CD4-positive, CD25-positive, alpha-beta regulatory T cell (primary cell): ENCODE measurements at regions not wholly inside any gene's neighbourhood (a gene's known extent, or its start where the extent isn't known, plus 50 kb on each side); places are given as distances from the start of the nearest gene placed in this dataset.
A peak's percentile ranks its signal among the peaks of the same experiment; 100 is the strongest.

ENCODE experiments used
- ATAC-seq, 2 donors: fragments of 150-1000 bp; cut with Tn5 transposase; one replicate each; pipeline ENCODE4 v1.10.0; 2021; ENCODE audit warnings: low read depth in 2 of 2, moderate number of reproducible peaks in 2 of 2, moderate library complexity in 1 of 2
- DNase-seq, 3 donors: peaks; one replicate each; pipeline versions ENCODE4 v3.0.0 to v3.0.0-alpha.2; 2012 to 2022; ENCODE audit warnings: mixed read lengths in 1 of 3
- H3K27ac ChIP-seq: one replicate; pipeline ENCODE4 v1.7.0; 2013; ENCODE audit warnings: mild to moderate bottlenecking, low read length; ENCODE audit not compliant: insufficient read depth, poor library complexity, severe bottlenecking
- H3K27me3 ChIP-seq: one replicate; pipeline ENCODE4 v1.7.0; 2013; ENCODE audit warnings: low read length; ENCODE audit not compliant: control insufficient read depth, insufficient read depth
- H3K36me3 ChIP-seq: one replicate; pipeline ENCODE4 v1.7.0; 2013; ENCODE audit warnings: mild to moderate bottlenecking, low read length, moderate library complexity; ENCODE audit not compliant: control insufficient read depth, insufficient read depth
- H3K4me1 ChIP-seq: 2 replicates; pipeline ENCODE4 v1.7.0; 2013; ENCODE audit warnings: mild to moderate bottlenecking, low read length; ENCODE audit not compliant: insufficient read depth, control insufficient read depth, poor library complexity, severe bottlenecking
- H3K4me3 ChIP-seq: one replicate; pipeline ENCODE4 v1.7.0; 2013; ENCODE audit warnings: low read depth, mild to moderate bottlenecking, low read length, moderate library complexity
- H3K9me3 ChIP-seq, 2 experiments: 1 replicate in 1 of 2; 2 replicates in 1 of 2; pipeline ENCODE4 v1.7.0; 2013; ENCODE audit warnings: low read length in 2 of 2, mild to moderate bottlenecking in 1 of 2, moderate library complexity in 1 of 2; ENCODE audit not compliant: control insufficient read depth in 2 of 2
- H3K27ac Mint-ChIP-seq, 3 donors: one replicate each; pipeline ENCODE4 v1.8.0; 2020 to 2022; ENCODE audit warnings: mild to moderate bottlenecking in 3 of 3, mixed read lengths in 3 of 3, moderate library complexity in 2 of 3
- H3K27me3 Mint-ChIP-seq: one replicate; pipeline ENCODE4 v1.8.0; 2022; ENCODE audit warnings: mild to moderate bottlenecking, mixed read lengths
- H3K36me3 Mint-ChIP-seq: one replicate; pipeline ENCODE4 v1.8.0; 2020; ENCODE audit warnings: mixed read lengths
- H3K4me1 Mint-ChIP-seq, 4 donors: one replicate each; pipeline ENCODE4 v1.8.0; 2020 to 2022; ENCODE audit warnings: mixed read lengths in 4 of 4, mild to moderate bottlenecking in 1 of 4
- H3K4me3 Mint-ChIP-seq, 4 donors: one replicate each; pipeline ENCODE4 v1.8.0; 2020 to 2022; ENCODE audit warnings: mild to moderate bottlenecking in 4 of 4, mixed read lengths in 4 of 4, moderate library complexity in 3 of 4
- H3K9me3 Mint-ChIP-seq, 7 donors: one replicate each; pipeline ENCODE4 v1.8.0; 2020 to 2022; ENCODE audit warnings: mixed read lengths in 7 of 7, mild to moderate bottlenecking in 3 of 7, moderate library complexity in 2 of 7

- peak overlapping the region in 1 of 3 donors; percentile 17 for H3K27ac Mint-ChIP-seq
- Histone ChIP-seq H3K27me3 (no peaks in the 10 kb centered on the region), H3K36me3 (no peaks in the 10 kb centered on the region), H3K9me3 (no peaks in the 10 kb centered on the region), H3K27ac (no peak overlapping the region), H3K4me3 (no peak overlapping the region), H3K4me1 (no peaks in the 10 kb centered on the region)
- peaks cover 0 to 5% (median 0%) of the 10 kb centered on the region in 4 donors for H3K4me1 Mint-ChIP-seq
- DNase-seq (no peak), ATAC-seq (no peak)
- no peak overlapping the region for H3K4me3 Mint-ChIP-seq
- H3K9me3 Mint-ChIP-seq, result peaks cover 0 to 4% (median 0%) of the 10 kb centered on the region in 7 donors
- H3K27me3 Mint-ChIP-seq, result peaks cover 14% of the 10 kb centered on the region
- H3K36me3 Mint-ChIP-seq, result no peaks in the 10 kb centered on the region
Observed at GRCh38 chr22:27132400-27132799, 475.0 kb downstream of the MIAT start.

GRCh38 chr22:27133019-27133431 is 475.6 kb downstream of the MIAT start:
- H3K27me3 Mint-ChIP-seq, result peaks cover 8% of the 10 kb centered on the region
- H3K27ac Mint-ChIP-seq, result peak overlapping the region in 1 of 3 donors; percentile 17
- no peak overlapping the region for H3K4me3 Mint-ChIP-seq
- H3K4me1 Mint-ChIP-seq, result peaks cover 0 to 5% (median 0%) of the 10 kb centered on the region in 4 donors
- DNase-seq (no peak), ATAC-seq (no peak)
- H3K9me3 Mint-ChIP-seq, result peaks cover 0 to 4% (median 0%) of the 10 kb centered on the region in 7 donors
- Histone ChIP-seq H3K36me3 (no peaks in the 10 kb centered on the region), H3K4me1 (no peaks in the 10 kb centered on the region), H3K27ac (no peak overlapping the region), H3K27me3 (no peaks in the 10 kb centered on the region), H3K9me3 (no peaks in the 10 kb centered on the region), H3K4me3 (no peak overlapping the region)
- no peaks in the 10 kb centered on the region for H3K36me3 Mint-ChIP-seq

- Histone ChIP-seq H3K4me1 (no peaks in the 10 kb centered on the region), H3K27ac (no peak overlapping the region), H3K4me3 (no peak overlapping the region), H3K36me3 (no peaks in the 10 kb centered on the region), H3K27me3 (no peaks in the 10 kb centered on the region), H3K9me3 (no peaks in the 10 kb centered on the region)
- Mint-ChIP-seq H3K27ac (no peak overlapping the region), H3K4me3 (no peak overlapping the region), H3K36me3 (no peaks in the 10 kb centered on the region), H3K9me3 (peaks cover 0 to 4% (median 0%) of the 10 kb centered on the region in 7 donors), H3K27me3 (peaks cover 8% of the 10 kb centered on the region), H3K4me1 (peaks cover 0 to 5% (median 0%) of the 10 kb centered on the region in 4 donors)
- DNase-seq (no peak), ATAC-seq (no peak)
Observed at GRCh38 chr22:27133681-27134314, 476.4 kb downstream of the MIAT start.

- no peaks in the 10 kb centered on the region for H3K9me3 ChIP-seq
- peak in 1 of 3 donors; percentile 47 for DNase-seq
- no peaks in the 10 kb centered on the region for H3K36me3 ChIP-seq
- Mint-ChIP-seq H3K9me3 (peaks cover 0 to 4% (median 0%) of the 10 kb centered on the region in 7 donors), H3K4me1 (peaks cover 0 to 5% (median 0%) of the 10 kb centered on the region in 4 donors), H3K27me3 (peaks cover 8% of the 10 kb centered on the region), H3K36me3 (no peaks in the 10 kb centered on the region), H3K27ac (no peak overlapping the region), H3K4me3 (no peak overlapping the region)
- H3K4me1 ChIP-seq, result no peaks in the 10 kb centered on the region
- no peak overlapping the region for H3K27ac ChIP-seq
- no peaks in the 10 kb centered on the region for H3K27me3 ChIP-seq
- ATAC-seq, result peak in 1 of 2 donors; percentile 63
- no peak overlapping the region for H3K4me3 ChIP-seq
Observed at GRCh38 chr22:27134315-27134701, 476.9 kb downstream of the MIAT start.

- Mint-ChIP-seq H3K4me1 (peaks cover 0 to 5% (median 0%) of the 10 kb centered on the region in 4 donors), H3K27me3 (peaks cover 9% of the 10 kb centered on the region), H3K27ac (no peak overlapping the region), H3K36me3 (no peaks in the 10 kb centered on the region), H3K9me3 (peaks cover 0 to 4% (median 0%) of the 10 kb centered on the region in 7 donors), H3K4me3 (no peak overlapping the region)
- DNase-seq, result no peak
- ATAC-seq, result no peak
- no peaks in the 10 kb centered on the region for H3K4me1 ChIP-seq
- H3K9me3 ChIP-seq, result no peaks in the 10 kb centered on the region
- H3K27me3 ChIP-seq, result no peaks in the 10 kb centered on the region
- no peak overlapping the region for H3K27ac ChIP-seq
- H3K4me3 ChIP-seq, result no peak overlapping the region
- no peaks in the 10 kb centered on the region for H3K36me3 ChIP-seq
Observed at GRCh38 chr22:27135031-27135981, 477.9 kb downstream of the MIAT start.

GRCh38 chr22:27136596-27136995 is 479.2 kb downstream of the MIAT start:
- Mint-ChIP-seq H3K36me3 (no peaks in the 10 kb centered on the region), H3K4me3 (no peak overlapping the region), H3K27ac (no peak overlapping the region), H3K4me1 (peaks cover 0 to 5% (median 0%) of the 10 kb centered on the region in 4 donors), H3K27me3 (peaks cover 14% of the 10 kb centered on the region), H3K9me3 (peaks cover 0 to 4% (median 0%) of the 10 kb centered on the region in 7 donors)
- DNase-seq (no peak), ATAC-seq (no peak)
- Histone ChIP-seq H3K4me3 (no peak overlapping the region), H3K9me3 (no peaks in the 10 kb centered on the region), H3K4me1 (no peaks in the 10 kb centered on the region), H3K27me3 (no peaks in the 10 kb centered on the region), H3K27ac (no peak overlapping the region), H3K36me3 (no peaks in the 10 kb centered on the region)

GRCh38 chr22:27137871-27138337 is 480.5 kb downstream of the MIAT start:
- Mint-ChIP-seq H3K27me3 (peaks cover 14% of the 10 kb centered on the region), H3K4me3 (no peak overlapping the region), H3K27ac (no peak overlapping the region), H3K36me3 (no peaks in the 10 kb centered on the region), H3K4me1 (peaks cover 0 to 5% (median 0%) of the 10 kb centered on the region in 4 donors), H3K9me3 (peaks cover 0 to 4% (median 0%) of the 10 kb centered on the region in 7 donors)
- ATAC-seq (no peak), DNase-seq (no peak)
- H3K4me1 ChIP-seq, result no peaks in the 10 kb centered on the region
- no peaks in the 10 kb centered on the region for H3K27me3 ChIP-seq
- H3K36me3 ChIP-seq, result no peaks in the 10 kb centered on the region
- H3K27ac ChIP-seq, result no peak overlapping the region
- no peak overlapping the region for H3K4me3 ChIP-seq
- no peaks in the 10 kb centered on the region for H3K9me3 ChIP-seq
